Neural cell (in vitro differentiated cells): ENCODE measurements at regions not wholly inside any gene's neighbourhood (a gene's known extent, or its start where the extent isn't known, plus 50 kb on each side); places are given as distances from the start of the nearest gene placed in this dataset.

ENCODE experiments used
- EP300 ChIP-seq: fragments of 450-650 bp; conservative IDR thresholded peaks from 2 replicates; pipeline ENCODE4 v1.6.1; 2014; ENCODE audit warnings: antibody characterized with exemption, mild to moderate bottlenecking, moderate library complexity; ENCODE audit not compliant: poor library complexity, severe bottlenecking
- EZH2 ChIP-seq: fragments of 200-600, 300-800 bp; shearing (Covaris generic), sonication (generic); IDR thresholded peaks from 2 replicates; pipeline ENCODE4 v1.6.1; 2014; ENCODE audit warnings: antibody characterized with exemption, low read length, borderline replicate concordance, mild to moderate bottlenecking; ENCODE audit not compliant: insufficient read depth, poor library complexity, severe bottlenecking
- POLR2AphosphoS5 ChIP-seq: IDR thresholded peaks from 2 replicates; pipeline ENCODE4 v1.6.1; 2012
- TAF1 ChIP-seq: IDR thresholded peaks from 2 replicates; pipeline ENCODE4 v1.6.1; 2012; ENCODE audit warnings: low read depth
- TF ChIP-seq, protein P1 (sequence below): fragments of 450-650 bp; IDR thresholded peaks from 2 replicates; pipeline ENCODE4 v1.5.1; 2014; ENCODE audit warnings: antibody characterized with exemption, mild to moderate bottlenecking, moderate library complexity; ENCODE audit not compliant: poor library complexity, severe bottlenecking
- TF ChIP-seq, protein P2 (sequence below): IDR thresholded peaks from 2 replicates; pipeline ENCODE4 v1.6.1; 2012; ENCODE audit warnings: borderline replicate concordance

DNA sequence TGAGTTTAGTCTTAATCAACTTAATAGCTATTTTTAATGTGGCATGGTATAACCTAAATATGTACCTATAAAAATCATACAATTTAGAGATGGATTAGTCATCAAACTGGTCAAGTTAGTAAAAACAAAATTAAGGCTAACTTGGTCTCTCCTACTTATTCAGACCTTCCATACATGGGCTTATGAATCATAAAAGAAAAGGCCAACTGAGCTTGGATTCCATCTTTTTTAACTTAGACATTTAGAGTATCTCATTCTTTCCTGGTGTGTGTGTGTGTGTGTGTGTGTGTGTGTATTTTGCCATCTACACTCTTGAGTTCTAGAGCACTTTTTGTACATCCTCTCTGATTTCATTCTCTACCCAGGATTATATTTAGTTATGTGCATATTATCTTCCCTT is 637.5 kb downstream of the PLCL1 start:
- TF ChIP-seq, protein P1, sequence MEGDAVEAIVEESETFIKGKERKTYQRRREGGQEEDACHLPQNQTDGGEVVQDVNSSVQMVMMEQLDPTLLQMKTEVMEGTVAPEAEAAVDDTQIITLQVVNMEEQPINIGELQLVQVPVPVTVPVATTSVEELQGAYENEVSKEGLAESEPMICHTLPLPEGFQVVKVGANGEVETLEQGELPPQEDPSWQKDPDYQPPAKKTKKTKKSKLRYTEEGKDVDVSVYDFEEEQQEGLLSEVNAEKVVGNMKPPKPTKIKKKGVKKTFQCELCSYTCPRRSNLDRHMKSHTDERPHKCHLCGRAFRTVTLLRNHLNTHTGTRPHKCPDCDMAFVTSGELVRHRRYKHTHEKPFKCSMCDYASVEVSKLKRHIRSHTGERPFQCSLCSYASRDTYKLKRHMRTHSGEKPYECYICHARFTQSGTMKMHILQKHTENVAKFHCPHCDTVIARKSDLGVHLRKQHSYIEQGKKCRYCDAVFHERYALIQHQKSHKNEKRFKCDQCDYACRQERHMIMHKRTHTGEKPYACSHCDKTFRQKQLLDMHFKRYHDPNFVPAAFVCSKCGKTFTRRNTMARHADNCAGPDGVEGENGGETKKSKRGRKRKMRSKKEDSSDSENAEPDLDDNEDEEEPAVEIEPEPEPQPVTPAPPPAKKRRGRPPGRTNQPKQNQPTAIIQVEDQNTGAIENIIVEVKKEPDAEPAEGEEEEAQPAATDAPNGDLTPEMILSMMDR, result no peak
- TF ChIP-seq EP300 (no peak), EZH2 (no peak), POLR2AphosphoS5 (no peak), TAF1 (no peak)
- TF ChIP-seq, protein P2, sequence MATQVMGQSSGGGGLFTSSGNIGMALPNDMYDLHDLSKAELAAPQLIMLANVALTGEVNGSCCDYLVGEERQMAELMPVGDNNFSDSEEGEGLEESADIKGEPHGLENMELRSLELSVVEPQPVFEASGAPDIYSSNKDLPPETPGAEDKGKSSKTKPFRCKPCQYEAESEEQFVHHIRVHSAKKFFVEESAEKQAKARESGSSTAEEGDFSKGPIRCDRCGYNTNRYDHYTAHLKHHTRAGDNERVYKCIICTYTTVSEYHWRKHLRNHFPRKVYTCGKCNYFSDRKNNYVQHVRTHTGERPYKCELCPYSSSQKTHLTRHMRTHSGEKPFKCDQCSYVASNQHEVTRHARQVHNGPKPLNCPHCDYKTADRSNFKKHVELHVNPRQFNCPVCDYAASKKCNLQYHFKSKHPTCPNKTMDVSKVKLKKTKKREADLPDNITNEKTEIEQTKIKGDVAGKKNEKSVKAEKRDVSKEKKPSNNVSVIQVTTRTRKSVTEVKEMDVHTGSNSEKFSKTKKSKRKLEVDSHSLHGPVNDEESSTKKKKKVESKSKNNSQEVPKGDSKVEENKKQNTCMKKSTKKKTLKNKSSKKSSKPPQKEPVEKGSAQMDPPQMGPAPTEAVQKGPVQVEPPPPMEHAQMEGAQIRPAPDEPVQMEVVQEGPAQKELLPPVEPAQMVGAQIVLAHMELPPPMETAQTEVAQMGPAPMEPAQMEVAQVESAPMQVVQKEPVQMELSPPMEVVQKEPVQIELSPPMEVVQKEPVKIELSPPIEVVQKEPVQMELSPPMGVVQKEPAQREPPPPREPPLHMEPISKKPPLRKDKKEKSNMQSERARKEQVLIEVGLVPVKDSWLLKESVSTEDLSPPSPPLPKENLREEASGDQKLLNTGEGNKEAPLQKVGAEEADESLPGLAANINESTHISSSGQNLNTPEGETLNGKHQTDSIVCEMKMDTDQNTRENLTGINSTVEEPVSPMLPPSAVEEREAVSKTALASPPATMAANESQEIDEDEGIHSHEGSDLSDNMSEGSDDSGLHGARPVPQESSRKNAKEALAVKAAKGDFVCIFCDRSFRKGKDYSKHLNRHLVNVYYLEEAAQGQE, result no peak
